Osteoblast (primary cell): ENCODE measurements at regions not wholly inside any gene's neighbourhood (a gene's known extent, or its start where the extent isn't known, plus 50 kb on each side); places are given as distances from the start of the nearest gene placed in this dataset.

Source experiments
- DNase-seq: peaks from one replicate; pipeline ENCODE4 v3.0.0; 2011; ENCODE audit warnings: low spot score, mixed read lengths; ENCODE audit not compliant: insufficient read length; ENCODE audit errors: missing footprints
- H2AFZ ChIP-seq: 2 replicates; pipeline ENCODE4 v1.6.0; 2011; ENCODE audit warnings: mild to moderate bottlenecking, low read length
- H3K27ac ChIP-seq: 2 replicates; pipeline ENCODE4 v1.5.1; 2011; ENCODE audit warnings: mild to moderate bottlenecking, low read depth, low read length, moderate library complexity
- H3K27me3 ChIP-seq: 2 replicates; pipeline ENCODE4 v1.6.0; 2012; ENCODE audit warnings: mild to moderate bottlenecking, control low read depth, inconsistent platforms, low read length, moderate library complexity; ENCODE audit not compliant: insufficient read depth
- H3K36me3 ChIP-seq: 2 replicates; pipeline ENCODE4 v1.5.1; 2011; ENCODE audit warnings: mild to moderate bottlenecking, low read length, control low read depth, moderate library complexity; ENCODE audit not compliant: insufficient read depth
- H3K4me1 ChIP-seq: 2 replicates; pipeline ENCODE4 v1.5.1; 2011; ENCODE audit warnings: mild to moderate bottlenecking, low read length, control low read depth, moderate library complexity; ENCODE audit not compliant: insufficient read depth
- H3K4me2 ChIP-seq: 2 replicates; pipeline ENCODE4 v1.6.0; 2011; ENCODE audit warnings: mild to moderate bottlenecking, low read length; ENCODE audit not compliant: insufficient read depth
- H3K4me3 ChIP-seq: fragments of 200-600 bp; sonication (generic); 3 replicates; pipeline ENCODE4 v1.5.1; 2012; ENCODE audit warnings: mild to moderate bottlenecking, low read length, inconsistent platforms; ENCODE audit not compliant: insufficient read depth
- H3K79me2 ChIP-seq: 2 replicates; pipeline ENCODE4 v1.6.0; 2012; ENCODE audit warnings: mild to moderate bottlenecking, low read length, control low read depth, inconsistent platforms; ENCODE audit not compliant: insufficient read depth
- H3K9me3 ChIP-seq: 2 replicates; pipeline ENCODE4 v1.5.1; 2011; ENCODE audit warnings: low read depth, low read length, control low read depth
- H4K20me1 ChIP-seq: 2 replicates; pipeline ENCODE4 v1.6.0; 2012; ENCODE audit warnings: mild to moderate bottlenecking, low read length, control low read depth; ENCODE audit not compliant: insufficient read depth
- CTCF ChIP-seq: IDR thresholded peaks from 2 replicates; pipeline ENCODE4 v1.5.1; 2011; ENCODE audit warnings: mild to moderate bottlenecking, low read depth, low read length, moderate library complexity; ENCODE audit errors: extremely low read depth

DNA sequence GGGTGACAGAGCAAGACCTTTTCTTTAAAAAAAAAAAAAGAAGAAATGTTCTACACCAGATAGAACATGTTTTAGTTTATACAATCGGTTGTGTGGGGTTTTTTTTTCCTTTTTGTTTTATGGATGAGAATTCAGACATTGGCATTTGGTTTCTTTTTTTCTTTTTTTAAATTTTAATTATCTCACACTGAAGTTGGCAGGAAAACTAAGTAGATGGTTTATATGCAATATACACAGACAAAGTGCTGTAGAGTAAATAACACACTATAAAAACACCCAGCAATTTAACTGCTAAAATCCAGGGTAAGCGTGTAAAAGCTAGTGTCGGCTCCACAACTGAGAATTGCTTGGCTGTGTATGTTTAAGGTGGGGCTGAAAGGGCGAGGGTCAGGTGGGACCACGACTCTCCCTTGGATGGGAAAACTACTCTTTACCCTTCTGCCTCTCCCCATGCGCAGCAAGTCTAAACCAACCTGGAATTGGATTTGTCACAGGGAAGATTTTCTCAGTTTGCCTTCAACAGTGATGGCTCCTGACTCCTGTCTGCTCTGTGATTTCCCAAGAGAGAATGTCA lies 147.1 kb upstream of the MARCKS start:
- Histone ChIP-seq H3K79me2 (no peaks in the 10 kb centered on the region), H3K36me3 (no peaks in the 10 kb centered on the region), H3K27ac (no peak overlapping the region), H3K9me3 (no peaks in the 10 kb centered on the region), H3K4me1 (no peaks in the 10 kb centered on the region), H3K27me3 (no peaks in the 10 kb centered on the region), H2AFZ (no peak overlapping the region), H4K20me1 (no peaks in the 10 kb centered on the region), H3K4me3 (no peak overlapping the region), H3K4me2 (no peak overlapping the region)
- no peak for DNase-seq
- no peak for TF ChIP-seq CTCF

DNA sequence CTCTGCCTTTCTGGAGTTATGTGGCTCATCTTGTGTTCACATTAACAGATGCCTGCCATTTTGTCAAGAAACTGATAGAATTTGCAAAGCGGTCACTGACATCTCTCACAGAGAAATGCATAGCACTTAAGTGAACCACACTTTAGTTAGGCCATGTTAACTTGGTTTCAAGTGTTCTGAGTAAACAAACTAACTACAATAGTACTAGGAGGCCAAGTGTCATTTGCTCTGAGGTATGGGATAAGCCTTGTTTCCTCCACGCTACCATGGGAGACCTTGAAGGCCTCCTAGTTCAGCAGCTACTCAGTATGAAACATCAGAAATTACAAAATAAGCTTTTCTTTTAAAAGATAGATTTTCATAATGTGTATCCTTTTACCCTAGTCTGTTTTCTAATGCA lies 143.5 kb upstream of the MARCKS start:
- H2AFZ ChIP-seq: no peak overlapping the region
- no peak for TF ChIP-seq CTCF
- no peak for DNase-seq
- H3K4me2 ChIP-seq: no peak overlapping the region
- H4K20me1 ChIP-seq: no peaks in the 10 kb centered on the region
- H3K9me3 ChIP-seq: no peaks in the 10 kb centered on the region
- H3K79me2 ChIP-seq: no peaks in the 10 kb centered on the region
- no peaks in the 10 kb centered on the region for H3K4me1 ChIP-seq
- no peak overlapping the region for H3K4me3 ChIP-seq
- H3K36me3 ChIP-seq: no peaks in the 10 kb centered on the region
- no peaks in the 10 kb centered on the region for H3K27me3 ChIP-seq
- H3K27ac ChIP-seq: no peak overlapping the region

- Histone ChIP-seq H3K27ac (no peak overlapping the region), H3K4me1 (peaks cover 5% of the 10 kb centered on the region), H3K27me3 (no peaks in the 10 kb centered on the region), H3K79me2 (no peaks in the 10 kb centered on the region), H3K4me2 (no peak overlapping the region), H2AFZ (no peak overlapping the region), H3K4me3 (no peak overlapping the region), H4K20me1 (no peaks in the 10 kb centered on the region), H3K36me3 (no peaks in the 10 kb centered on the region), H3K9me3 (no peaks in the 10 kb centered on the region)
- peak; percentile 23 for DNase-seq
- no peak for TF ChIP-seq CTCF
These were observed 138.6 kb upstream of the MARCKS start for GRCh38 chr6:113718588-113718987.

- TF ChIP-seq CTCF: no peak
- peaks cover 5% of the 10 kb centered on the region for H3K4me1 ChIP-seq
- H3K27ac ChIP-seq: peak overlapping the region; percentile 40
- H3K36me3 ChIP-seq: no peaks in the 10 kb centered on the region
- no peaks in the 10 kb centered on the region for H3K9me3 ChIP-seq
- H3K27me3 ChIP-seq: no peaks in the 10 kb centered on the region
- H3K4me2 ChIP-seq: peak overlapping the region; percentile 26
- no peak overlapping the region for H2AFZ ChIP-seq
- H3K79me2 ChIP-seq: no peaks in the 10 kb centered on the region
- DNase-seq: no peak
- no peaks in the 10 kb centered on the region for H4K20me1 ChIP-seq
- H3K4me3 ChIP-seq: no peak overlapping the region
These were observed 138.1 kb upstream of the MARCKS start for GRCh38 chr6:113719064-113719463.
